RWPE2 (cell line): ENCODE measurements at regions not wholly inside any gene's neighbourhood (a gene's known extent, or its start where the extent isn't known, plus 50 kb on each side); places are given as distances from the start of the nearest gene placed in this dataset.
"Not testable (repeated sequence)": the region's sequence is repeated elsewhere in the genome, so short reads cannot be mapped to it uniquely, and the experiment has no call there.

Source experiments
- ATAC-seq: fragments of 200-7000 bp; cut with Tn5 transposase; 3 replicates; pipeline ENCODE4 v1.9.1; 2021; ENCODE audit warnings: low read depth
- DNase-seq: peaks from one replicate; pipeline ENCODE4 v3.0.0-alpha.2; 2020; ENCODE audit warnings: low spot score
- H3K27ac ChIP-seq: fragments of 450-650 bp; 2 replicates; pipeline ENCODE4 v1.5.1; 2017; ENCODE audit warnings: mild to moderate bottlenecking; ENCODE audit not compliant: poor library complexity, severe bottlenecking
- H3K27me3 ChIP-seq: fragments of 250-450 bp; sonication (Bioruptor Pico); 2 replicates; pipeline ENCODE4 v1.5.1; 2021; ENCODE audit warnings: mild to moderate bottlenecking, moderate library complexity; ENCODE audit not compliant: insufficient read depth, poor library complexity, severe bottlenecking
- H3K36me3 ChIP-seq: fragments of 250-450 bp; sonication (Bioruptor Pico); 2 replicates; pipeline ENCODE4 v1.5.1; 2020; ENCODE audit warnings: low read depth, mild to moderate bottlenecking, moderate library complexity
- H3K4me1 ChIP-seq: fragments of 250-450 bp; sonication (Bioruptor Pico); 2 replicates; pipeline ENCODE4 v1.5.1; 2021; ENCODE audit warnings: mild to moderate bottlenecking, moderate library complexity; ENCODE audit not compliant: insufficient read depth, poor library complexity, severe bottlenecking
- H3K4me3 ChIP-seq: fragments of 250-450 bp; sonication (Bioruptor Pico); 2 replicates; pipeline ENCODE4 v1.5.1; 2021; ENCODE audit warnings: mild to moderate bottlenecking, moderate library complexity; ENCODE audit not compliant: severe bottlenecking
- H3K9me3 ChIP-seq: fragments of 250-450 bp; sonication (Bioruptor Pico); 2 replicates; pipeline ENCODE4 v1.5.1; 2021; ENCODE audit warnings: mild to moderate bottlenecking, moderate library complexity; ENCODE audit not compliant: severe bottlenecking
- CTCF ChIP-seq: fragments of 450-650 bp; IDR thresholded peaks from one replicate; pipeline ENCODE4 v1.5.1; 2017; ENCODE audit warnings: mild to moderate bottlenecking, moderate library complexity; ENCODE audit not compliant: poor library complexity, severe bottlenecking

GRCh38 chr4:18100657-18101056, 79.1 kb upstream of the LCORL start:
- ATAC-seq (no peak), DNase-seq (no peak)
- Histone ChIP-seq H3K36me3 (no peaks in the 10 kb centered on the region), H3K4me3 (no peak overlapping the region), H3K27ac (no peak overlapping the region), H3K9me3 (no peaks in the 10 kb centered on the region), H3K4me1 (no peaks in the 10 kb centered on the region), H3K27me3 (peaks cover 5% of the 10 kb centered on the region)
- TF ChIP-seq CTCF: no peak

- H3K27me3 ChIP-seq, ATAC-seq, H3K36me3 ChIP-seq, H3K9me3 ChIP-seq, DNase-seq, H3K4me3 ChIP-seq, H3K4me1 ChIP-seq, H3K27ac ChIP-seq: not testable (repeated sequence)
These were observed 68.9 kb upstream of the LCORL start for GRCh38 chr4:18090447-18090846.

GRCh38 chr4:18082236-18082635, 60.7 kb upstream of the LCORL start:
- Histone ChIP-seq H3K9me3 (no peaks in the 10 kb centered on the region), H3K27me3 (no peaks in the 10 kb centered on the region), H3K27ac (no peak overlapping the region), H3K4me1 (no peaks in the 10 kb centered on the region), H3K4me3 (no peak overlapping the region), H3K36me3 (no peaks in the 10 kb centered on the region)
- ATAC-seq (no peak), DNase-seq (no peak)
- TF ChIP-seq CTCF: no peak

GRCh38 chr4:18081708-18082107, 60.2 kb upstream of the LCORL start:
- ATAC-seq: no peak
- Histone ChIP-seq H3K27me3 (no peaks in the 10 kb centered on the region), H3K36me3 (no peaks in the 10 kb centered on the region), H3K4me1 (no peaks in the 10 kb centered on the region), H3K4me3 (no peak overlapping the region), H3K9me3 (no peaks in the 10 kb centered on the region), H3K27ac (no peak overlapping the region)
- no peak for TF ChIP-seq CTCF
- DNase-seq: no peak

- DNase-seq (no peak), ATAC-seq (no peak)
- no peak overlapping the region for H3K4me3 ChIP-seq
- H3K9me3 ChIP-seq: no peaks in the 10 kb centered on the region
- H3K4me1 ChIP-seq: no peaks in the 10 kb centered on the region
- no peak overlapping the region for H3K27ac ChIP-seq
- H3K36me3 ChIP-seq: no peaks in the 10 kb centered on the region
- no peak for TF ChIP-seq CTCF
- H3K27me3 ChIP-seq: no peaks in the 10 kb centered on the region
These were observed 56.3 kb upstream of the LCORL start for GRCh38 chr4:18077808-18078207.
